ENCODE measurements at regions not wholly inside any gene's neighbourhood (a gene's known extent, or its start where the extent isn't known, plus 50 kb on each side); places are given as distances from the start of the nearest gene placed in this dataset.

GRCh38 chr2:160632084-160632975, 138.7 kb upstream of the RBMS1 start:
- DNase-seq (ENCODE audit: extremely low read depth, low read depth) = no peak
- TF ChIP-seq CTCF (IDR thresholded peaks at IDR 0.05; ENCODE audit: low read depth, low read length) = no peak

GRCh38 chr2:160634436-160634835, 140.8 kb upstream of the RBMS1 start:
- TF ChIP-seq CTCF (IDR thresholded peaks at IDR 0.05; ENCODE audit: low read depth, low read length) = no peak

GRCh38 chr2:160635488-160635887, 141.9 kb upstream of the RBMS1 start:
- TF ChIP-seq CTCF (IDR thresholded peaks at IDR 0.05; ENCODE audit: low read depth, low read length) = no peak
- no peak for DNase-seq (ENCODE audit: extremely low read depth, low read depth)

More at GRCh38 chr2:160634436-160634835, 140.8 kb upstream of the RBMS1 start:
- DNase-seq (ENCODE audit: extremely low read depth, low read depth) = no peak

GRCh38 chr2:160639472-160639871, 145.9 kb upstream of the RBMS1 start:
- TF ChIP-seq CTCF (IDR thresholded peaks at IDR 0.05; ENCODE audit: low read depth, low read length) = no peak
- DNase-seq (ENCODE audit: extremely low read depth, low read depth) = no peak

- DNase-seq (ENCODE audit: extremely low read depth, low read depth) = no peak
- no peak for TF ChIP-seq CTCF (IDR thresholded peaks at IDR 0.05; ENCODE audit: low read depth, low read length)
Measured at GRCh38 chr2:160646684-160647444, 153.3 kb upstream of the RBMS1 start.

- no peak for DNase-seq (ENCODE audit: extremely low read depth, low read depth)
- no peak for TF ChIP-seq CTCF (IDR thresholded peaks at IDR 0.05; ENCODE audit: low read depth, low read length)
Measured at GRCh38 chr2:160647967-160648685, 154.5 kb upstream of the RBMS1 start.
